ENCODE measurements at regions not wholly inside any gene's neighbourhood (a gene's known extent, or its start where the extent isn't known, plus 50 kb on each side); places are given as distances from the start of the nearest gene placed in this dataset.

DNA sequence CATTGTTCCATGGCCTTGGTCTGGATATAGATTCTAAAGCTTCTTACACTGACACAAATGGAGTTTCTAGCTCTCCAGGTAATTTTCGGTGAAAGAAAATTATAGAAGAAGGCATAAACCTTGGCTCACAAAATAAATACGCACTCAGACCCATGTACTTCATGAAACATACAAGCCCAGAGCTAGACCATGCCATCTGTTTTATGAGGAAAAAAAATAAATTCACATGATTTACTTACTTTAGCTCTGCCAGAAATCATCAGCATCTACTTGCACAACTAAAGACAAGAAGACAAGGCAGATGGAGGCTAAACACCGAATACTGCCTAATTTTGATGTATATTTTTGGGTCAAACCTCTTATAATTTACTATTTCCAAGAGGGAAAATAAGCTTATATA lies 197.4 kb upstream of the KLF14 start:
- no peak for FAIRE-seq
- H3K9ac ChIP-seq (ENCODE audit: control insufficient read depth, extremely low read depth, insufficient read depth, low read length), result no peak overlapping the region
- dilution Hi-C loops (cut with MboI; ENCODE audit: extremely low pct_ligation_motif_present, low sequenced_read_pairs), result no loop called here

GRCh38 chr7:130932088-130932487 lies 198.1 kb upstream of the KLF14 start:
- H4K20me1 ChIP-seq (ENCODE audit: control insufficient read depth, extremely low read depth, insufficient read depth, low read length), result no peaks in the 10 kb centered on the region
- dilution Hi-C loops (cut with MboI; ENCODE audit: extremely low pct_ligation_motif_present, low sequenced_read_pairs), result no loop called here
- no peak for FAIRE-seq

More for the DNA sequence above, 197.4 kb upstream of the KLF14 start:
- peak overlapping the region; percentile 78 for H3K27ac ChIP-seq (ENCODE audit: control insufficient read depth, insufficient read depth, low read length)
- peaks cover 91% of the 10 kb centered on the region for H3K79me2 ChIP-seq (ENCODE audit: control insufficient read depth, insufficient read depth, low read length)
- peaks cover 7 to 25% of the 10 kb centered on the region in 2 experiments for H3K36me3 ChIP-seq (ENCODE audit: control insufficient read depth in 2 of 2, extremely low read depth in 1 of 2, insufficient read depth in 2 of 2, low read length in 2 of 2)
- DNase-seq (ENCODE audit: low read depth, low spot score), result no peak
- H3K4me1 ChIP-seq (ENCODE audit: control insufficient read depth, extremely low read depth, insufficient read depth, low read length), result peaks cover 28% of the 10 kb centered on the region
- TF ChIP-seq CTCF (optimal IDR thresholded peaks at IDR 0.05 in 1 of 3, IDR thresholded peaks at IDR 0.05 in 1 of 3, conservative IDR thresholded peaks at IDR 0.05 in 1 of 3; ENCODE audit: extremely low read depth in 1 of 3, insufficient read depth in 2 of 3, low read length in 3 of 3), result no peak
- H3K4me2 ChIP-seq (ENCODE audit: control insufficient read depth, extremely low read depth, insufficient read depth, low read depth, low read length), result peak overlapping the region; percentile 85
- no peak overlapping the region for H3K4me3 ChIP-seq (ENCODE audit: control insufficient read depth in 2 of 3, extremely low read depth in 1 of 3, insufficient read depth in 2 of 3, low read depth in 1 of 3, low read length in 3 of 3)
- H3K9me3 ChIP-seq (ENCODE audit: control insufficient read depth, low read depth, low read length), result no peaks in the 10 kb centered on the region
- H2AFZ ChIP-seq (ENCODE audit: control insufficient read depth, low read length), result no peak overlapping the region
- H3K27me3 ChIP-seq (ENCODE audit: control insufficient read depth, extremely low read depth, insufficient read depth, low read length), result no peaks in the 10 kb centered on the region
- no peaks in the 10 kb centered on the region for H3K9me1 ChIP-seq (ENCODE audit: control insufficient read depth, extremely low read depth, insufficient read depth, low read length)
- H4K20me1 ChIP-seq (ENCODE audit: control insufficient read depth, extremely low read depth, insufficient read depth, low read length), result no peaks in the 10 kb centered on the region

More at GRCh38 chr7:130932088-130932487, 198.1 kb upstream of the KLF14 start:
- H3K4me3 ChIP-seq (ENCODE audit: control insufficient read depth in 2 of 3, extremely low read depth in 1 of 3, insufficient read depth in 2 of 3, low read depth in 1 of 3, low read length in 3 of 3), result no peak overlapping the region
- peaks cover 6 to 22% of the 10 kb centered on the region in 2 experiments for H3K36me3 ChIP-seq (ENCODE audit: control insufficient read depth in 2 of 2, extremely low read depth in 1 of 2, insufficient read depth in 2 of 2, low read length in 2 of 2)
- peaks cover 28% of the 10 kb centered on the region for H3K4me1 ChIP-seq (ENCODE audit: control insufficient read depth, extremely low read depth, insufficient read depth, low read length)
- H3K9ac ChIP-seq (ENCODE audit: control insufficient read depth, extremely low read depth, insufficient read depth, low read length), result no peak overlapping the region
- H3K27ac ChIP-seq (ENCODE audit: control insufficient read depth, insufficient read depth, low read length), result no peak overlapping the region
- H3K79me2 ChIP-seq (ENCODE audit: control insufficient read depth, insufficient read depth, low read length), result peaks cover 94% of the 10 kb centered on the region
- no peaks in the 10 kb centered on the region for H3K9me3 ChIP-seq (ENCODE audit: control insufficient read depth, low read depth, low read length)
- TF ChIP-seq EZH2 (IDR thresholded peaks at IDR 0.05; ENCODE audit: low read length) (no peak), CTCF (optimal IDR thresholded peaks at IDR 0.05 in 1 of 3, IDR thresholded peaks at IDR 0.05 in 1 of 3, conservative IDR thresholded peaks at IDR 0.05 in 1 of 3; ENCODE audit: extremely low read depth in 1 of 3, insufficient read depth in 2 of 3, low read length in 3 of 3) (no peak)
- no peak overlapping the region for H3K4me2 ChIP-seq (ENCODE audit: control insufficient read depth, extremely low read depth, insufficient read depth, low read depth, low read length)
- H2AFZ ChIP-seq (ENCODE audit: control insufficient read depth, low read length), result no peak overlapping the region
- H3K27me3 ChIP-seq (ENCODE audit: control insufficient read depth, extremely low read depth, insufficient read depth, low read length), result no peaks in the 10 kb centered on the region
- no peaks in the 10 kb centered on the region for H3K9me1 ChIP-seq (ENCODE audit: control insufficient read depth, extremely low read depth, insufficient read depth, low read length)
- no peak for DNase-seq (ENCODE audit: low read depth, low spot score)

Data from keratinocyte (primary cell).